HG03460 (cell line): ENCODE measurements at regions not wholly inside any gene's neighbourhood (a gene's known extent, or its start where the extent isn't known, plus 50 kb on each side); places are given as distances from the start of the nearest gene placed in this dataset.
"Not testable (repeated sequence)": the region's sequence is repeated elsewhere in the genome, so short reads cannot be mapped to it uniquely, and the experiment has no call there.

Source experiments
- ATAC-seq: cut with Tn5 transposase; IDR thresholded peaks from one replicate; pipeline ENCODE4 v1.9.1; 2021; ENCODE audit not compliant: unreplicated experiment

GRCh38 chr10:34016576-34016975 is 682.1 kb upstream of the NRP1 start:
- ATAC-seq = no peak

GRCh38 chr10:34015700-34016099 is 681.2 kb upstream of the NRP1 start:
- no peak for ATAC-seq

- no peak for ATAC-seq
These were observed 678.8 kb upstream of the NRP1 start for GRCh38 chr10:34013235-34013634.

GRCh38 chr10:34010891-34011290 is 676.4 kb upstream of the NRP1 start:
- ATAC-seq = no peak

GRCh38 chr10:34010228-34010627 is 675.8 kb upstream of the NRP1 start:
- ATAC-seq = not testable (repeated sequence)

GRCh38 chr10:34008656-34009055 is 674.2 kb upstream of the NRP1 start:
- no peak for ATAC-seq

- ATAC-seq = no peak
These were observed 672.0 kb upstream of the NRP1 start for GRCh38 chr10:34006471-34006870.

- ATAC-seq = no peak
These were observed 669.1 kb upstream of the NRP1 start for GRCh38 chr10:34003561-34003960.

GRCh38 chr10:34002896-34003295 is 668.4 kb upstream of the NRP1 start:
- ATAC-seq = no peak

GRCh38 chr10:34001831-34002230 is 667.4 kb upstream of the NRP1 start:
- ATAC-seq = no peak

- ATAC-seq = no peak
These were observed 666.7 kb upstream of the NRP1 start for GRCh38 chr10:34001087-34001580.

GRCh38 chr10:33993917-33994316 is 659.5 kb upstream of the NRP1 start:
- no peak for ATAC-seq

- no peak for ATAC-seq
These were observed 657.5 kb upstream of the NRP1 start for GRCh38 chr10:33991924-33992323.

GRCh38 chr10:33986515-33986914 is 652.0 kb upstream of the NRP1 start:
- no peak for ATAC-seq

- ATAC-seq = no peak
These were observed 651.5 kb upstream of the NRP1 start for GRCh38 chr10:33986016-33986415.

GRCh38 chr10:33982995-33983394 is 648.5 kb upstream of the NRP1 start:
- no peak for ATAC-seq

- no peak for ATAC-seq
These were observed 646.8 kb upstream of the NRP1 start for GRCh38 chr10:33981301-33981700.

- ATAC-seq = no peak
These were observed 644.7 kb upstream of the NRP1 start for GRCh38 chr10:33979195-33979594.

- ATAC-seq = no peak
These were observed 641.0 kb upstream of the NRP1 start for GRCh38 chr10:33975481-33975880.

GRCh38 chr10:33974976-33975478 is 640.6 kb upstream of the NRP1 start:
- ATAC-seq = no peak

- ATAC-seq = no peak
These were observed 634.5 kb upstream of the NRP1 start for GRCh38 chr10:33968983-33969382.

GRCh38 chr10:33967606-33968120 is 633.2 kb upstream of the NRP1 start:
- ATAC-seq = no peak

GRCh38 chr10:33966946-33967345 is 632.5 kb upstream of the NRP1 start:
- ATAC-seq = no peak
